ENCODE measurements at regions not wholly inside any gene's neighbourhood (a gene's known extent, or its start where the extent isn't known, plus 50 kb on each side); places are given as distances from the start of the nearest gene placed in this dataset.

GRCh38 chr16:79434771-79435170, 165.8 kb downstream of the MAF start:
- TF ChIP-seq CTCF (IDR thresholded peaks at IDR 0.05) = no peak
- TF ChIP-seq NR2C2 (CRISPR knock-in tag; IDR thresholded peaks at IDR 0.05) = no peak
- no peak for TF ChIP-seq USF2 (CRISPR knock-in tag; IDR thresholded peaks at IDR 0.05)
- TF ChIP-seq TCF7 (CRISPR knock-in tag; IDR thresholded peaks at IDR 0.05; ENCODE audit: low read depth) = no peak
- no peak for TF ChIP-seq MAX (CRISPR knock-in tag; IDR thresholded peaks at IDR 0.05)
- TF ChIP-seq ARID4B (CRISPR knock-in tag; IDR thresholded peaks at IDR 0.05; ENCODE audit: borderline replicate concordance) = no peak
- TF ChIP-seq ZNF317 (CRISPR knock-in tag; IDR thresholded peaks at IDR 0.05; ENCODE audit: borderline replicate concordance, low read depth) = no peak
